HCEC 1CT (cell line): ENCODE measurements at regions not wholly inside any gene's neighbourhood (a gene's known extent, or its start where the extent isn't known, plus 50 kb on each side); places are given as distances from the start of the nearest gene placed in this dataset.
"Not testable (repeated sequence)": the region's sequence is repeated elsewhere in the genome, so short reads cannot be mapped to it uniquely, and the experiment has no call there.

Experiments
- DNase-seq: peaks from one replicate; pipeline ENCODE4 v3.0.0-alpha.2; 2017

GRCh38 chr5:122209601-122210000, 80.3 kb downstream of the ZNF474 start:
- DNase-seq: not testable (repeated sequence)

GRCh38 chr5:122218778-122219177, 89.4 kb downstream of the ZNF474 start:
- DNase-seq: no peak

GRCh38 chr5:122219436-122220166, 90.3 kb downstream of the ZNF474 start:
- no peak for DNase-seq

- no peak for DNase-seq
Measured at GRCh38 chr5:122220511-122220910, 91.2 kb downstream of the ZNF474 start.

GRCh38 chr5:122221857-122222256, 90.2 kb upstream of the SNCAIP start:
- DNase-seq: no peak

GRCh38 chr5:122222580-122222979, 89.5 kb upstream of the SNCAIP start:
- DNase-seq: no peak

GRCh38 chr5:122228728-122229392, 83.2 kb upstream of the SNCAIP start:
- DNase-seq: no peak

- no peak for DNase-seq
Measured at GRCh38 chr5:122229551-122229950, 82.5 kb upstream of the SNCAIP start.

- DNase-seq: no peak
Measured at GRCh38 chr5:122236270-122237040, 75.6 kb upstream of the SNCAIP start.

- no peak for DNase-seq
Measured at GRCh38 chr5:122237906-122238305, 74.1 kb upstream of the SNCAIP start.

GRCh38 chr5:122252319-122252718, 59.7 kb upstream of the SNCAIP start:
- no peak for DNase-seq

- no peak for DNase-seq
Measured at GRCh38 chr5:122253794-122254193, 58.2 kb upstream of the SNCAIP start.

- DNase-seq: no peak
Measured at GRCh38 chr5:122256388-122256787, 55.6 kb upstream of the SNCAIP start.

- no peak for DNase-seq
Measured at GRCh38 chr5:122257000-122257399, 55.0 kb upstream of the SNCAIP start.

- DNase-seq: no peak
Measured at GRCh38 chr5:122258241-122258640, 53.8 kb upstream of the SNCAIP start.

GRCh38 chr5:122258840-122259239, 53.2 kb upstream of the SNCAIP start:
- no peak for DNase-seq

- peak; percentile 66 for DNase-seq
Measured at GRCh38 chr5:122259995-122260394, 52.0 kb upstream of the SNCAIP start.

GRCh38 chr5:122262103-122262502, 49.9 kb upstream of the SNCAIP start:
- DNase-seq: no peak
